WI38 (cell line): ENCODE measurements at regions not wholly inside any gene's neighbourhood (a gene's known extent, or its start where the extent isn't known, plus 50 kb on each side); places are given as distances from the start of the nearest gene placed in this dataset.

Experiments used
- H3K4me3 ChIP-seq: 2 replicates; pipeline ENCODE4 v1.5.1; 2011; ENCODE audit warnings: low read depth, mild to moderate bottlenecking, control low read depth, low read length
- TF ChIP-seq, protein P1 (sequence below): IDR thresholded peaks from 2 replicates; pipeline ENCODE4 v1.5.1; 2012; ENCODE audit warnings: low read depth, mild to moderate bottlenecking, control low read depth, low read length

GRCh38 chr6:125524356-125524755, 222.6 kb upstream of the HDDC2 start:
- TF ChIP-seq, protein P1, sequence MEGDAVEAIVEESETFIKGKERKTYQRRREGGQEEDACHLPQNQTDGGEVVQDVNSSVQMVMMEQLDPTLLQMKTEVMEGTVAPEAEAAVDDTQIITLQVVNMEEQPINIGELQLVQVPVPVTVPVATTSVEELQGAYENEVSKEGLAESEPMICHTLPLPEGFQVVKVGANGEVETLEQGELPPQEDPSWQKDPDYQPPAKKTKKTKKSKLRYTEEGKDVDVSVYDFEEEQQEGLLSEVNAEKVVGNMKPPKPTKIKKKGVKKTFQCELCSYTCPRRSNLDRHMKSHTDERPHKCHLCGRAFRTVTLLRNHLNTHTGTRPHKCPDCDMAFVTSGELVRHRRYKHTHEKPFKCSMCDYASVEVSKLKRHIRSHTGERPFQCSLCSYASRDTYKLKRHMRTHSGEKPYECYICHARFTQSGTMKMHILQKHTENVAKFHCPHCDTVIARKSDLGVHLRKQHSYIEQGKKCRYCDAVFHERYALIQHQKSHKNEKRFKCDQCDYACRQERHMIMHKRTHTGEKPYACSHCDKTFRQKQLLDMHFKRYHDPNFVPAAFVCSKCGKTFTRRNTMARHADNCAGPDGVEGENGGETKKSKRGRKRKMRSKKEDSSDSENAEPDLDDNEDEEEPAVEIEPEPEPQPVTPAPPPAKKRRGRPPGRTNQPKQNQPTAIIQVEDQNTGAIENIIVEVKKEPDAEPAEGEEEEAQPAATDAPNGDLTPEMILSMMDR, result no peak
- no peak overlapping the region for H3K4me3 ChIP-seq

GRCh38 chr6:125526007-125526720, 223.3 kb upstream of the HEY2 start:
- TF ChIP-seq, protein P1, result no peak

DNA sequence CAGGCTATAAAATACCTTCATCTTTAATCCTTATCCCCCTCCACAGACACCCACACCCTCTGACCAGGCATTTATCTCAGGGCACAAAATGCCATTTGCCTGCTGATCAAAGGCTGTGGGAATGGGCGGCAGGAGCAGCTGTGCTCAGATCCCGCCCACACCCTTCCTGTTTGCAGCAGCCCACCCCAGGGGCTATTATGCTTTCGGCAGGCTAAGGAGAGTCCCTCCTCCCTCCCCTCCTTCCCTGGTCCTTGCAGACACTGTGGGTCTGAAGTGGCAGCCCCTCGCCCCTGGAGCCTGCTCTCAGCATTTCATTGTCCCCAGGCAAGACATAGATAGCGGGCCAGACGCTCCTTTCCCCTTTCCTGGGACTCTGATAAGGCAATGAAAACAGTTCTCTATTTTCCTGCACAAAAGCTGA, 220.8 kb upstream of the HEY2 start:
- TF ChIP-seq, protein P1, result no peak
- H3K4me3 ChIP-seq, result no peak overlapping the region

More at GRCh38 chr6:125526007-125526720, 223.3 kb upstream of the HEY2 start:
- no peak overlapping the region for H3K4me3 ChIP-seq

- TF ChIP-seq, protein P1, result no peak
- H3K4me3 ChIP-seq, result no peak overlapping the region
These were observed 220.4 kb upstream of the HEY2 start for GRCh38 chr6:125529061-125529460.

- TF ChIP-seq, protein P1, result no peak
- no peak overlapping the region for H3K4me3 ChIP-seq
These were observed 215.6 kb upstream of the HEY2 start for GRCh38 chr6:125533710-125534397.

GRCh38 chr6:125534430-125535263, 214.8 kb upstream of the HEY2 start:
- TF ChIP-seq, protein P1, result no peak
- H3K4me3 ChIP-seq, result no peak overlapping the region
